OCI-LY7 (cell line): ENCODE measurements at regions not wholly inside any gene's neighbourhood (a gene's known extent, or its start where the extent isn't known, plus 50 kb on each side); places are given as distances from the start of the nearest gene placed in this dataset.

Experiments used
- BruUV-seq: library from RNA; stranded (reverse); fragments of 400-500 nt; replicated peaks from 2 replicates; lab custom pipeline; 2021; lab: Mats Ljungman, UMichigan
- CTCF ChIA-PET: fragments of 300-600 bp; sonication (Branson Sonifier 250); formaldehyde crosslinking; loops from one replicate; lab custom pipeline; 2022; ENCODE audit warnings: antibody characterized with exemption; ENCODE audit not compliant: unreplicated experiment; lab: Charles Lee
- POLR2A ChIA-PET: fragments of 300-600 bp; sonication (Branson Sonifier 250); formaldehyde crosslinking; loops from one replicate; lab custom pipeline; 2022; ENCODE audit warnings: antibody characterized with exemption; lab: Charles Lee
- DNase-seq: peaks from one replicate; pipeline ENCODE4 v3.0.0-alpha.2; 2015; ENCODE audit warnings: low spot score
- H2AFZ ChIP-seq: fragments of 200-600 bp; sonication (generic), shearing (Covaris generic); 2 replicates; pipeline ENCODE4 v1.6.1; 2014; ENCODE audit warnings: mild to moderate bottlenecking, antibody characterized with exemption, low read length, moderate library complexity
- H3K27ac ChIP-seq: fragments of 200-600 bp; sonication (generic); 2 replicates; pipeline ENCODE4 v1.5.1; 2014; ENCODE audit warnings: mixed run types, low read depth, mild to moderate bottlenecking, moderate library complexity, low read length, inconsistent platforms; ENCODE audit not compliant: poor library complexity, severe bottlenecking
- H3K36me3 ChIP-seq: fragments of 200-600 bp; sonication (generic); 2 replicates; pipeline ENCODE4 v1.6.1; 2014; ENCODE audit warnings: mild to moderate bottlenecking, antibody characterized with exemption, low read length, moderate library complexity, mixed read lengths; ENCODE audit not compliant: insufficient read depth
- H3K4me1 ChIP-seq: fragments of 200-600 bp; sonication (generic); 2 replicates; pipeline ENCODE4 v1.5.1; 2014; ENCODE audit warnings: mild to moderate bottlenecking, low read length; ENCODE audit not compliant: insufficient read depth, poor library complexity, severe bottlenecking
- H3K4me2 ChIP-seq: fragments of 200-600 bp; sonication (generic); 2 replicates; pipeline ENCODE4 v1.6.1; 2014; ENCODE audit warnings: mild to moderate bottlenecking, low read length
- H3K4me3 ChIP-seq: fragments of 200-600 bp; sonication (generic); 2 replicates; pipeline ENCODE4 v1.5.1; 2014; ENCODE audit warnings: mild to moderate bottlenecking, low read depth, low read length; ENCODE audit not compliant: poor library complexity, severe bottlenecking
- H3K79me2 ChIP-seq: fragments of 200-600 bp; sonication (generic); 2 replicates; pipeline ENCODE4 v1.6.1; 2016; ENCODE audit warnings: low read depth, mild to moderate bottlenecking, low read length, moderate library complexity, mixed read lengths; ENCODE audit not compliant: insufficient read depth
- H3K9me2 ChIP-seq: fragments of 200-600 bp; sonication (generic); 2 replicates; pipeline ENCODE4 v1.6.1; 2016; ENCODE audit warnings: mild to moderate bottlenecking, low read length, mixed read lengths; ENCODE audit not compliant: insufficient read depth
- H3K9me3 ChIP-seq: fragments of 200-600 bp; sonication (generic); 2 replicates; pipeline ENCODE4 v1.6.1; 2014; ENCODE audit warnings: mild to moderate bottlenecking, mixed run types, low read length, mixed read lengths
- H4K20me1 ChIP-seq: fragments of 200-600 bp; sonication (generic); 2 replicates; pipeline ENCODE4 v1.6.1; 2014; ENCODE audit warnings: mild to moderate bottlenecking, antibody characterized with exemption, low read length, moderate library complexity, mixed read lengths; ENCODE audit not compliant: insufficient read depth
- CTCF ChIP-seq: fragments of 200-600 bp; sonication (generic); conservative IDR thresholded peaks from 2 replicates; pipeline ENCODE4 v1.5.1; 2014; ENCODE audit warnings: mild to moderate bottlenecking, antibody characterized with exemption, low read length, moderate library complexity, mixed read lengths
- EZH2phosphoT487 ChIP-seq: fragments of 200-600 bp; sonication (generic); IDR thresholded peaks from 2 replicates; pipeline ENCODE4 v1.6.1; 2018; ENCODE audit warnings: low read depth, borderline replicate concordance, mild to moderate bottlenecking, mixed run types, antibody characterized with exemption, low read length, moderate library complexity, mixed read lengths
- intact Hi-C: fragments of 100-400 bp; cut with micrococcal nuclease; formaldehyde crosslinking; loops from one replicate; pipeline ENCODE4 v1.10.0; 2022; ENCODE audit not compliant: unreplicated experiment

GRCh38 chr3:179510496-179510895, 52.2 kb upstream of the ACTL6A start:
- ChIA-PET CTCF (no interaction called here), POLR2A (interaction anchor here (1.1 kb wide), 1 partner anchor 41 kb away, joined by 4 read pairs; no protein-coding TSS in a partner anchor)
- no peak overlapping the region for H3K4me3 ChIP-seq
- H3K27ac ChIP-seq, result no peak overlapping the region
- no peaks in the 10 kb centered on the region for H3K4me1 ChIP-seq
- no peaks in the 10 kb centered on the region for H3K36me3 ChIP-seq
- intact Hi-C loops, result no loop called here
- no peaks in the 10 kb centered on the region for H3K9me3 ChIP-seq
- BruUV-seq, result no TSS peak
- H3K4me2 ChIP-seq, result no peak overlapping the region
- H3K9me2 ChIP-seq, result no peaks in the 10 kb centered on the region
- no peaks in the 10 kb centered on the region for H4K20me1 ChIP-seq
- H2AFZ ChIP-seq, result no peak overlapping the region
- no peaks in the 10 kb centered on the region for H3K79me2 ChIP-seq
- TF ChIP-seq EZH2phosphoT487, result no peak
- no peak for TF ChIP-seq CTCF
- no peak for DNase-seq

GRCh38 chr3:179512378-179512777, 50.3 kb upstream of the ACTL6A start:
- ChIA-PET CTCF (no interaction called here), POLR2A (interaction anchor here (1.3 kb wide), 1 partner anchor 42 kb away, joined by 3 read pairs; no protein-coding TSS in a partner anchor)
- no peaks in the 10 kb centered on the region for H4K20me1 ChIP-seq
- TF ChIP-seq EZH2phosphoT487, result no peak
- TF ChIP-seq CTCF, result no peak
- H3K27ac ChIP-seq, result no peak overlapping the region
- no peak overlapping the region for H3K4me3 ChIP-seq
- no peaks in the 10 kb centered on the region for H3K36me3 ChIP-seq
- no peaks in the 10 kb centered on the region for H3K79me2 ChIP-seq
- BruUV-seq, result no TSS peak
- H3K4me1 ChIP-seq, result no peaks in the 10 kb centered on the region
- no peak for DNase-seq
- no peak overlapping the region for H2AFZ ChIP-seq
- no peak overlapping the region for H3K4me2 ChIP-seq
- H3K9me3 ChIP-seq, result no peaks in the 10 kb centered on the region
- H3K9me2 ChIP-seq, result no peaks in the 10 kb centered on the region
- intact Hi-C loops, result no loop called here
